OCI-LY7 (cell line): ENCODE measurements at regions not wholly inside any gene's neighbourhood (a gene's known extent, or its start where the extent isn't known, plus 50 kb on each side); places are given as distances from the start of the nearest gene placed in this dataset.

Experiments used
- BruUV-seq: library from RNA; stranded (reverse); fragments of 400-500 nt; replicated peaks from 2 replicates; lab custom pipeline; 2021; lab: Mats Ljungman, UMichigan
- CTCF ChIA-PET: fragments of 300-600 bp; sonication (Branson Sonifier 250); formaldehyde crosslinking; loops from one replicate; lab custom pipeline; 2022; ENCODE audit warnings: antibody characterized with exemption; ENCODE audit not compliant: unreplicated experiment; lab: Charles Lee
- POLR2A ChIA-PET: fragments of 300-600 bp; sonication (Branson Sonifier 250); formaldehyde crosslinking; loops from one replicate; lab custom pipeline; 2022; ENCODE audit warnings: antibody characterized with exemption; lab: Charles Lee
- DNase-seq: peaks from one replicate; pipeline ENCODE4 v3.0.0-alpha.2; 2015; ENCODE audit warnings: low spot score
- H2AFZ ChIP-seq: fragments of 200-600 bp; sonication (generic), shearing (Covaris generic); 2 replicates; pipeline ENCODE4 v1.6.1; 2014; ENCODE audit warnings: mild to moderate bottlenecking, antibody characterized with exemption, low read length, moderate library complexity
- H3K27ac ChIP-seq: fragments of 200-600 bp; sonication (generic); 2 replicates; pipeline ENCODE4 v1.5.1; 2014; ENCODE audit warnings: mixed run types, low read depth, mild to moderate bottlenecking, moderate library complexity, low read length, inconsistent platforms; ENCODE audit not compliant: poor library complexity, severe bottlenecking
- H3K36me3 ChIP-seq: fragments of 200-600 bp; sonication (generic); 2 replicates; pipeline ENCODE4 v1.6.1; 2014; ENCODE audit warnings: mild to moderate bottlenecking, antibody characterized with exemption, low read length, moderate library complexity, mixed read lengths; ENCODE audit not compliant: insufficient read depth
- H3K4me1 ChIP-seq: fragments of 200-600 bp; sonication (generic); 2 replicates; pipeline ENCODE4 v1.5.1; 2014; ENCODE audit warnings: mild to moderate bottlenecking, low read length; ENCODE audit not compliant: insufficient read depth, poor library complexity, severe bottlenecking
- H3K4me2 ChIP-seq: fragments of 200-600 bp; sonication (generic); 2 replicates; pipeline ENCODE4 v1.6.1; 2014; ENCODE audit warnings: mild to moderate bottlenecking, low read length
- H3K4me3 ChIP-seq: fragments of 200-600 bp; sonication (generic); 2 replicates; pipeline ENCODE4 v1.5.1; 2014; ENCODE audit warnings: mild to moderate bottlenecking, low read depth, low read length; ENCODE audit not compliant: poor library complexity, severe bottlenecking
- H3K79me2 ChIP-seq: fragments of 200-600 bp; sonication (generic); 2 replicates; pipeline ENCODE4 v1.6.1; 2016; ENCODE audit warnings: low read depth, mild to moderate bottlenecking, low read length, moderate library complexity, mixed read lengths; ENCODE audit not compliant: insufficient read depth
- H3K9me2 ChIP-seq: fragments of 200-600 bp; sonication (generic); 2 replicates; pipeline ENCODE4 v1.6.1; 2016; ENCODE audit warnings: mild to moderate bottlenecking, low read length, mixed read lengths; ENCODE audit not compliant: insufficient read depth
- H3K9me3 ChIP-seq: fragments of 200-600 bp; sonication (generic); 2 replicates; pipeline ENCODE4 v1.6.1; 2014; ENCODE audit warnings: mild to moderate bottlenecking, mixed run types, low read length, mixed read lengths
- H4K20me1 ChIP-seq: fragments of 200-600 bp; sonication (generic); 2 replicates; pipeline ENCODE4 v1.6.1; 2014; ENCODE audit warnings: mild to moderate bottlenecking, antibody characterized with exemption, low read length, moderate library complexity, mixed read lengths; ENCODE audit not compliant: insufficient read depth
- CTCF ChIP-seq: fragments of 200-600 bp; sonication (generic); conservative IDR thresholded peaks from 2 replicates; pipeline ENCODE4 v1.5.1; 2014; ENCODE audit warnings: mild to moderate bottlenecking, antibody characterized with exemption, low read length, moderate library complexity, mixed read lengths
- EZH2phosphoT487 ChIP-seq: fragments of 200-600 bp; sonication (generic); IDR thresholded peaks from 2 replicates; pipeline ENCODE4 v1.6.1; 2018; ENCODE audit warnings: low read depth, borderline replicate concordance, mild to moderate bottlenecking, mixed run types, antibody characterized with exemption, low read length, moderate library complexity, mixed read lengths
- intact Hi-C: fragments of 100-400 bp; cut with micrococcal nuclease; formaldehyde crosslinking; loops from one replicate; pipeline ENCODE4 v1.10.0; 2022; ENCODE audit not compliant: unreplicated experiment

DNA sequence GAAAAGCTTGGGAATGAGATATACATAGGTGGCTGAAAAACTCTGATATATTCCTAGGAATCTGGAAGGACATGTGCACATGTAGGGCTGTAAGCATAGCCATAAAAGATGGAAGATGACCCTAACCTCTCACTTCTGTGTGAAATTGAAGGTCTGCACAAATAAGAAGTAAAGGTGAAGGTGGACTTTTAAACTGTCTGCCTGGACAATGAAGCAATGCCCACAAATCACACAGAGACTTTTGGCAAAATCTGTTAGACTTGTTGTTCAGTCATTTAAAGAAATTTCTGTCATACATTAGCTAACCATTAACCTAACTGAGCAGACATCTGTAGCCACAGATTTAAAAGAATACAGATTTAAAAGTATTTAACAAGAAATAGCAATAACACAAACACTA is 65.3 kb upstream of the CCDC178 start:
- no peak for TF ChIP-seq EZH2phosphoT487
- TF ChIP-seq CTCF, result no peak
- Histone ChIP-seq H4K20me1 (no peaks in the 10 kb centered on the region), H3K27ac (no peak overlapping the region), H3K79me2 (no peaks in the 10 kb centered on the region), H3K4me2 (no peak overlapping the region), H3K4me3 (no peak overlapping the region), H3K9me2 (no peaks in the 10 kb centered on the region), H2AFZ (no peak overlapping the region), H3K9me3 (no peaks in the 10 kb centered on the region), H3K4me1 (no peaks in the 10 kb centered on the region), H3K36me3 (no peaks in the 10 kb centered on the region)
- intact Hi-C loops, result no loop called here
- DNase-seq, result no peak
- ChIA-PET CTCF (no interaction called here), POLR2A (no interaction called here)
- no TSS peak for BruUV-seq

DNA sequence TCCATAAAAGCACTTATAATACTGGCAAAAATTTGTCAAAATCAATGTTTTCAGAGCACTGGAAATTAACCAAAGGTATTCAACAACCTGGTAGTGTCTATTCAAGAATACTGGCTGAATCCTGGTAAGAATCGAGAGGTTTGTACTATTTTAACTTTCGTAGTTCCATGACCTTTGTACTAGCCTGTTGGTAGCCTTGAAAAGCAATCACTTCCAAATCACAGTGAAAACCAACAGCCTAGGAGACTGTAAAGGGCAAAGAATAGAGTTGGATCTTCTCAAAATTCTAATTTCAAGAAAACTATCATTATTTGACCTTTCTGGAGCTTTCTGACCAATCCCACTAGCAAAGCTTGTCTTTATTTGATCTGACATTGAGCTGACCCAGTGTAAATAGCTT is 64.8 kb upstream of the CCDC178 start:
- no peak overlapping the region for H3K4me3 ChIP-seq
- no peaks in the 10 kb centered on the region for H3K79me2 ChIP-seq
- H3K9me3 ChIP-seq, result no peaks in the 10 kb centered on the region
- no peak overlapping the region for H2AFZ ChIP-seq
- no peak overlapping the region for H3K4me2 ChIP-seq
- no TSS peak for BruUV-seq
- no peak overlapping the region for H3K27ac ChIP-seq
- H3K9me2 ChIP-seq, result no peaks in the 10 kb centered on the region
- CTCF ChIA-PET, result no interaction called here
- TF ChIP-seq EZH2phosphoT487, result no peak
- TF ChIP-seq CTCF, result no peak
- DNase-seq, result no peak
- no peaks in the 10 kb centered on the region for H3K4me1 ChIP-seq
- no peaks in the 10 kb centered on the region for H4K20me1 ChIP-seq
- POLR2A ChIA-PET, result no interaction called here
- no peaks in the 10 kb centered on the region for H3K36me3 ChIP-seq
- intact Hi-C loops, result no loop called here

DNA sequence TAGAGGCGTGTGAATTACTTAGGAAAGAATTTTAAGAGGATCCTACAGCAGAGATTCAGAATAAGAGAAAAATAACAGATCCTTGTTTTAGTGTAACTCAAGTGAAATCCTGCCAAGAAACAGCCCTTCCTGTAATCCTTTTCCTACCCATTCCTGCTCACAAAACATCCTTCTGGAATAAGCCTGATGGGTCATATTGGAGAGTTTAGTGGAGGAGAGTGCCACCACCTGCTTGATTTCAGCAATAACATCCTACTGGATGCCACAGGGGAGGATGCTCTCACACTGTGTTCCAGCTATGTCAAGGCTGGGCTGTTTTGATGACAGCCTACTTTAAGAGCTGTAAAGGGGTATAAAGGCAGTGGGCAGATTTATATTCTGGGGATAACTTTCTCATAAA is 54.8 kb upstream of the CCDC178 start:
- H3K4me2 ChIP-seq, result no peak overlapping the region
- ChIA-PET POLR2A (no interaction called here), CTCF (no interaction called here)
- H2AFZ ChIP-seq, result no peak overlapping the region
- peak; percentile 10 for DNase-seq
- TF ChIP-seq CTCF, result peak; percentile 54
- TF ChIP-seq EZH2phosphoT487, result no peak
- no TSS peak for BruUV-seq
- H3K9me3 ChIP-seq, result no peaks in the 10 kb centered on the region
- H3K36me3 ChIP-seq, result no peaks in the 10 kb centered on the region
- no peaks in the 10 kb centered on the region for H4K20me1 ChIP-seq
- no peak overlapping the region for H3K27ac ChIP-seq
- no peaks in the 10 kb centered on the region for H3K9me2 ChIP-seq
- intact Hi-C loops, result loop anchor here (10.0 kb wide), 1 partner anchor 260 kb away; no protein-coding TSS in a partner anchor
- no peak overlapping the region for H3K4me3 ChIP-seq
- no peaks in the 10 kb centered on the region for H3K4me1 ChIP-seq
- H3K79me2 ChIP-seq, result no peaks in the 10 kb centered on the region
